K562 (cell line): ENCODE measurements at regions not wholly inside any gene's neighbourhood (a gene's known extent, or its start where the extent isn't known, plus 50 kb on each side); places are given as distances from the start of the nearest gene placed in this dataset.

Experiments
- ATAC-seq: fragments of 200-7000 bp; cut with Tn5 transposase; 3 replicates; pipeline ENCODE4 v1.9.1; 2020; ENCODE audit warnings: moderate library complexity
- BruUV-seq: library from RNA; stranded (reverse); fragments of 400-500 nt; replicated peaks from 2 replicates; lab custom pipeline; 2021; lab: Mats Ljungman, UMichigan
- CTCF ChIA-PET: fragments of 300-600 bp; formaldehyde crosslinking; extraction: SDS; loops from one replicate; lab custom pipeline; 2021; ENCODE audit warnings: low intra/inter-chr PET ratio; lab: Yijun Ruan, JAX
- POLR2A ChIA-PET: fragments of 300-600, 350-650 bp; sonication (Branson Sonifier 250); formaldehyde crosslinking; extraction: SDS; loops from one replicate; lab custom pipeline; 2021; ENCODE audit warnings: antibody characterized with exemption, inconsistent platforms; lab: Yijun Ruan, JAX
- DNase-seq, 4 experiments: peaks; one replicate each; pipeline versions ENCODE4 v3.0.0 to v3.0.0-alpha.2; 2011 to 2018; ENCODE audit warnings: low spot score in 3 of 4, mixed read lengths in 3 of 4; ENCODE audit errors: extremely low read depth in 1 of 4
- FAIRE-seq: peaks from 2 replicates; lab custom pipeline; 2011; peaks lifted over from hg19 to GRCh38; lab: Jason Lieb, UNC
- H2AFZ ChIP-seq: 2 replicates; pipeline ENCODE4 v1.6.0; 2011; ENCODE audit warnings: low read depth, low read length, control low read depth, inconsistent platforms
- H3K27ac ChIP-seq: fragments of 200-600 bp; 3 replicates; pipeline ENCODE4 v1.8.0; 2011; ENCODE audit warnings: low read depth, mild to moderate bottlenecking, control low read depth, inconsistent platforms, low read length, moderate library complexity, mixed read lengths; ENCODE audit errors: extremely low read depth
- H3K27me3 ChIP-seq, 2 experiments: fragments of 300-600 bp in 1 of 2; 2 replicates in 1 of 2; 3 replicates in 1 of 2; pipeline versions ENCODE4 v1.6.0 to v1.8.0; 2011; ENCODE audit warnings: inconsistent platforms in 2 of 2, low read length in 2 of 2, mild to moderate bottlenecking in 1 of 2, mixed read lengths in 1 of 2, moderate library complexity in 1 of 2; ENCODE audit not compliant: control insufficient read depth in 2 of 2, insufficient read depth in 2 of 2
- H3K36me3 ChIP-seq: fragments of 300-600 bp; 3 replicates; pipeline ENCODE4 v1.8.0; 2011; ENCODE audit warnings: mild to moderate bottlenecking, low read length, inconsistent platforms; ENCODE audit not compliant: control insufficient read depth, insufficient read depth
- H3K4me1 ChIP-seq, 2 experiments: fragments of 200-600 bp in 1 of 2; replicated peaks in 1 of 2; 2 replicates in 1 of 2; 3 replicates in 1 of 2; pipeline versions ENCODE4 v1.5.1 to v1.8.0; 2011; ENCODE audit warnings: inconsistent platforms in 2 of 2, low read length in 2 of 2, mild to moderate bottlenecking in 1 of 2, mixed read lengths in 1 of 2, moderate library complexity in 1 of 2; ENCODE audit not compliant: control insufficient read depth in 2 of 2, insufficient read depth in 2 of 2
- H3K4me2 ChIP-seq: 2 replicates; pipeline ENCODE4 v1.6.1; 2011; ENCODE audit warnings: low read length, control low read depth, inconsistent platforms, mixed read lengths; ENCODE audit not compliant: insufficient read depth
- H3K4me3 ChIP-seq: fragments of 200-600 bp; sonication (generic), shearing (Covaris generic); 2 replicates; pipeline ENCODE4 v1.5.1; 2016; ENCODE audit warnings: control low read depth, inconsistent platforms
- H3K79me2 ChIP-seq: fragments of 200-600 bp; 3 replicates; pipeline ENCODE4 v1.8.0; 2011; ENCODE audit warnings: low read length, inconsistent platforms; ENCODE audit not compliant: control insufficient read depth, insufficient read depth
- H3K9ac ChIP-seq, 2 experiments: 2 replicates each; pipeline versions ENCODE4 v1.6.0 to v1.6.1; 2011; ENCODE audit warnings: low read depth in 2 of 2, low read length in 2 of 2, control low read depth in 1 of 2, inconsistent platforms in 1 of 2, mild to moderate bottlenecking in 1 of 2, mixed read lengths in 1 of 2; ENCODE audit not compliant: insufficient read depth in 1 of 2
- H3K9me1 ChIP-seq: one replicate; pipeline ENCODE4 v1.6.0; 2011; ENCODE audit warnings: inconsistent platforms, mild to moderate bottlenecking, low read length, moderate library complexity; ENCODE audit not compliant: control insufficient read depth, insufficient read depth
- H3K9me3 ChIP-seq: replicated peaks from 2 replicates; pipeline ENCODE4 v1.5.1; 2011; ENCODE audit warnings: low read depth, low read length, inconsistent platforms; ENCODE audit not compliant: control insufficient read depth, insufficient read depth
- H4K20me1 ChIP-seq: replicated peaks from 2 replicates; pipeline ENCODE4 v1.6.1; 2011; ENCODE audit warnings: low read length, inconsistent platforms, mixed read lengths; ENCODE audit not compliant: control insufficient read depth, insufficient read depth
- BHLHE40 ChIP-seq: IDR thresholded peaks from 2 replicates; pipeline ENCODE4 v1.6.1; 2011; ENCODE audit warnings: low read length, improper control_type of control experiment
- CREB5 ChIP-seq: fragments of 250-450 bp; sonication (Bioruptor Pico); IDR thresholded peaks from 2 replicates; pipeline ENCODE4 v1.5.0; 2020; ENCODE audit warnings: mild to moderate bottlenecking
- E4F1 ChIP-seq: fragments of 250-450 bp; sonication (Bioruptor Pico); IDR thresholded peaks from 2 replicates; pipeline ENCODE4 v1.5.0; 2021; ENCODE audit warnings: mild to moderate bottlenecking, borderline replicate concordance
- KAT2B ChIP-seq: IDR thresholded peaks from one replicate; pipeline ENCODE4 v1.6.1; 2012; ENCODE audit warnings: low read depth, mild to moderate bottlenecking, control low read depth, inconsistent platforms, low read length, moderate library complexity
- MECOM ChIP-seq: fragments of 250-450 bp; sonication (Bioruptor Pico); IDR thresholded peaks from 2 replicates; pipeline ENCODE4 v1.8.0; 2022; ENCODE audit warnings: inconsistent platforms
- MEF2D ChIP-seq: conservative IDR thresholded peaks from 2 replicates; pipeline ENCODE4 v1.6.1; 2016; ENCODE audit warnings: low read depth, missing genetic modification characterization, missing compliant biosample characterization
- NFE2L1 ChIP-seq: fragments of 450-650 bp; IDR thresholded peaks from 2 replicates; pipeline ENCODE4 v1.6.1; 2016; ENCODE audit warnings: missing genetic modification characterization, low read depth, mild to moderate bottlenecking, missing compliant biosample characterization, moderate library complexity, borderline replicate concordance
- PHB ChIP-seq: fragments of 250-450 bp; sonication (Bioruptor Pico); IDR thresholded peaks from 2 replicates; pipeline ENCODE4 v1.5.0; 2021
- RBM34 ChIP-seq: fragments of 200-400 bp; formaldehyde crosslinking; IDR thresholded peaks from 2 replicates; pipeline ENCODE4 v1.6.1; 2018; ENCODE audit warnings: low read length, borderline replicate concordance; ENCODE audit not compliant: insufficient read depth
- SMAD1 ChIP-seq: fragments of 150-350 bp; IDR thresholded peaks from 2 replicates; pipeline ENCODE4 v1.6.1; 2014; ENCODE audit warnings: low read length, low read depth; ENCODE audit not compliant: partially characterized antibody
- SRSF7 ChIP-seq: fragments of 200-400 bp; formaldehyde crosslinking; optimal IDR thresholded peaks from 2 replicates; pipeline ENCODE3; 2017; ENCODE audit warnings: mild to moderate bottlenecking, low read depth, low read length
- XRCC4 ChIP-seq: IDR thresholded peaks from one replicate; pipeline ENCODE4 v1.6.1; 2011; ENCODE audit not compliant: insufficient read depth, insufficient read length; ENCODE audit errors: extremely low read depth
- ZMIZ1 ChIP-seq, 2 experiments: fragments of 150-350 bp in 1 of 2; IDR thresholded peaks; 2 replicates each; pipeline ENCODE4 v1.6.1; 2012 to 2016; ENCODE audit warnings: low read depth in 2 of 2, low read length in 2 of 2, mild to moderate bottlenecking in 1 of 2, moderate library complexity in 1 of 2
- ZNF3 ChIP-seq: fragments of 250-450 bp; sonication (Bioruptor Pico); IDR thresholded peaks from 2 replicates; pipeline ENCODE4 v1.5.0; 2021; ENCODE audit warnings: mild to moderate bottlenecking, moderate library complexity
- WGBS: fragments of 100-300 bp; shearing (Covaris generic); methylation state at CpG from one replicate; pipeline ENCODE4 v1.1.6; 2016; ENCODE audit warnings: low coverage, mixed read lengths; ENCODE audit not compliant: insufficient coverage; ENCODE audit errors: missing lambda C conversion rate; 5-methylcytosine and 5-hydroxymethylcytosine counted together
- in situ Hi-C: fragments of 300-500 bp; cut with MboI; formaldehyde crosslinking; loops from 4 replicates; pipeline ENCODE4 v1.15.0; 2018; ENCODE audit warnings: inconsistent platforms, mixed read lengths
- intact Hi-C: fragments of 100-400 bp; cut with micrococcal nuclease; formaldehyde crosslinking; loops from 2 replicates; pipeline ENCODE4 v1.14.2; 2022

- intact Hi-C loops = no loop called here
- no peak overlapping the region for H3K4me2 ChIP-seq
- H4K20me1 ChIP-seq = no peaks in the 10 kb centered on the region
- H3K4me1 ChIP-seq = peaks cover 30 to 72% of the 10 kb centered on the region in 2 experiments
- no peaks in the 10 kb centered on the region for H3K9me3 ChIP-seq
- H3K9me1 ChIP-seq = no peaks in the 10 kb centered on the region
- POLR2A ChIA-PET = no interaction called here
- ATAC-seq (no peak), FAIRE-seq (no peak), DNase-seq (no peak)
- H3K4me3 ChIP-seq = no peak overlapping the region
- no peak overlapping the region for H2AFZ ChIP-seq
- WGBS = 77% methylated on average over 20 of the region's 24 CpGs
- H3K36me3 ChIP-seq = no peaks in the 10 kb centered on the region
- no peaks in the 10 kb centered on the region for H3K79me2 ChIP-seq
- no TSS peak for BruUV-seq
- in situ Hi-C loops = no loop called here
- CTCF ChIA-PET = no interaction called here
- no peak overlapping the region for H3K27ac ChIP-seq
- H3K27me3 ChIP-seq = no peaks in the 10 kb centered on the region
- no peak overlapping the region for H3K9ac ChIP-seq
- TF ChIP-seq SMAD1 (no peak), ZNF3 (CRISPR knock-in tag) (no peak), MECOM (CRISPR knock-in tag) (no peak), BHLHE40 (no peak), XRCC4 (no peak), NFE2L1 (no peak), RBM34 (no peak), PHB (CRISPR knock-in tag) (no peak), ZMIZ1 (IDR thresholded peaks at IDR 0.05; ENCODE audit: low read depth in 2 of 2, low read length in 2 of 2) (no peak), SRSF7 (no peak), E4F1 (CRISPR knock-in tag) (no peak), CREB5 (CRISPR knock-in tag) (no peak), MEF2D (no peak), KAT2B (no peak)
These were observed 51.1 kb upstream of the EGFL7 start for GRCh38 chr9:136611606-136612005.
